Testis (tissue), 2 donors: ENCODE measurements at regions not wholly inside any gene's neighbourhood (a gene's known extent, or its start where the extent isn't known, plus 50 kb on each side); places are given as distances from the start of the nearest gene placed in this dataset.
"Not testable (repeated sequence)": the region's sequence is repeated elsewhere in the genome, so short reads cannot be mapped to it uniquely, and the experiment has no call there.

ENCODE experiments used
- CTCF ChIP-seq, 3 experiments: fragments of 450-650 bp in 2 of 3; fragments of 200-600 bp in 1 of 3; sonication (generic) in 1 of 3; IDR thresholded peaks; one replicate each; pipeline ENCODE4 v1.5.1; 2016 to 2019; ENCODE audit warnings: antibody characterized with exemption in 3 of 3, mild to moderate bottlenecking in 2 of 3, moderate library complexity in 1 of 3
- POLR2A ChIP-seq: fragments of 450-650 bp; IDR thresholded peaks from one replicate; pipeline ENCODE4 v1.6.1; 2017; ENCODE audit warnings: antibody characterized with exemption, mild to moderate bottlenecking, moderate library complexity

- not testable (repeated sequence) for TF ChIP-seq CTCF (IDR thresholded peaks at IDR 0.05); POLR2A
These were observed 165.2 kb downstream of the GATB start for GRCh38 chr4:151595629-151596028.
